ENCODE measurements at regions not wholly inside any gene's neighbourhood (a gene's known extent, or its start where the extent isn't known, plus 50 kb on each side); places are given as distances from the start of the nearest gene placed in this dataset.

DNA sequence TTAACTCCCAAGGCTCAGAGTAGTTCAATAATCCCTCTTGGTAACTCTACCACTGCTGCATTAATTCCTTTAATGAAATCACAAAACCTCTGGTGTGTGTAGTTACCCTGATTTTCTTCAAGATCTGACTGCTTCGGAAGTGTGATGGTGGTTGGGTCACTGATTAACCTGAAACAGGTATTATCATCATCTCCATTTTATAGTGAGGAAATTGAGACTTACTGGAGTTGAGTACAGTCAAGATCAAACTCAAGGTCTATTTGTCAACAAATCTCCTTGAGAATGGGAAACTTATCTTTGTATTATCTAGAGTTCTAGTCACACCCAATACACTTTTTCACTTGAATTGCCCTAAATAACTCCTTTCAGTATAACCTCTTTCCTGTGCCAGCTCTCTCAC lies 233.5 kb downstream of the BTG1 start:
- Mint-ChIP-seq H3K27me3 (ENCODE audit: insufficient read depth) (no peaks in the 10 kb centered on the region), H3K9me3 (no peaks in the 10 kb centered on the region), H3K36me3 (ENCODE audit: low read depth) (no peaks in the 10 kb centered on the region), H3K4me1 (ENCODE audit: low read depth) (peaks cover 11% of the 10 kb centered on the region), H3K4me3 (no peak overlapping the region), H3K27ac (no peak overlapping the region)
- no peak for DNase-seq
- TF ChIP-seq, protein P1, sequence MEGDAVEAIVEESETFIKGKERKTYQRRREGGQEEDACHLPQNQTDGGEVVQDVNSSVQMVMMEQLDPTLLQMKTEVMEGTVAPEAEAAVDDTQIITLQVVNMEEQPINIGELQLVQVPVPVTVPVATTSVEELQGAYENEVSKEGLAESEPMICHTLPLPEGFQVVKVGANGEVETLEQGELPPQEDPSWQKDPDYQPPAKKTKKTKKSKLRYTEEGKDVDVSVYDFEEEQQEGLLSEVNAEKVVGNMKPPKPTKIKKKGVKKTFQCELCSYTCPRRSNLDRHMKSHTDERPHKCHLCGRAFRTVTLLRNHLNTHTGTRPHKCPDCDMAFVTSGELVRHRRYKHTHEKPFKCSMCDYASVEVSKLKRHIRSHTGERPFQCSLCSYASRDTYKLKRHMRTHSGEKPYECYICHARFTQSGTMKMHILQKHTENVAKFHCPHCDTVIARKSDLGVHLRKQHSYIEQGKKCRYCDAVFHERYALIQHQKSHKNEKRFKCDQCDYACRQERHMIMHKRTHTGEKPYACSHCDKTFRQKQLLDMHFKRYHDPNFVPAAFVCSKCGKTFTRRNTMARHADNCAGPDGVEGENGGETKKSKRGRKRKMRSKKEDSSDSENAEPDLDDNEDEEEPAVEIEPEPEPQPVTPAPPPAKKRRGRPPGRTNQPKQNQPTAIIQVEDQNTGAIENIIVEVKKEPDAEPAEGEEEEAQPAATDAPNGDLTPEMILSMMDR (IDR thresholded peaks at IDR 0.05): no peak

DNA sequence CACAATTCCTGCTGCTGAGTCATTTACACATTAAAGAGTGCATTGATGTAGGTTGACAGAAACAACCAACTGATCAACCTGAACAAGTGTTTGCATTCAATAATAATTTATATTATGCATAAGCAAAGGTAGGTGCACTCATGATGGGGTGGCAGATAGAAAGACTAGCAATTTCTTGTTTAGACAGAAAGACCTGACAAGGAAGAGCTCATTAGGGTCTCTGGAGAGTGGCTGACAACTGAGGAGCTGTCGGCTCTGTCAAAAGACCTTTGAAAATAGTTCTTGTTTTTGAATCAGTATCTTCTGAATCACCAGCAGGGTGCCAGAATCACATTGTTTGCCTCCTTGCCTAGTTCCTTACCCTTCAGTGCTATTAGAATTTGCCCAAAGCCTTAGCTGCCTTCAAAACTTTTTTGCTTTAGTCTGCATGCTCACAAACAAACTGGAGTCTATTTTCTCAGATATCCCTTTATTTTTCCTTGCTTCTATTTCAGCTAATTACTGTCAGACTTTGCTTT lies 234.7 kb downstream of the BTG1 start:
- DNase-seq: no peak
- Mint-ChIP-seq H3K36me3 (ENCODE audit: low read depth) (no peaks in the 10 kb centered on the region), H3K4me3 (no peak overlapping the region), H3K27ac (no peak overlapping the region), H3K9me3 (no peaks in the 10 kb centered on the region), H3K27me3 (ENCODE audit: insufficient read depth) (no peaks in the 10 kb centered on the region), H3K4me1 (ENCODE audit: low read depth) (peaks cover 11% of the 10 kb centered on the region)
- TF ChIP-seq, protein P1 (IDR thresholded peaks at IDR 0.05): no peak

DNA sequence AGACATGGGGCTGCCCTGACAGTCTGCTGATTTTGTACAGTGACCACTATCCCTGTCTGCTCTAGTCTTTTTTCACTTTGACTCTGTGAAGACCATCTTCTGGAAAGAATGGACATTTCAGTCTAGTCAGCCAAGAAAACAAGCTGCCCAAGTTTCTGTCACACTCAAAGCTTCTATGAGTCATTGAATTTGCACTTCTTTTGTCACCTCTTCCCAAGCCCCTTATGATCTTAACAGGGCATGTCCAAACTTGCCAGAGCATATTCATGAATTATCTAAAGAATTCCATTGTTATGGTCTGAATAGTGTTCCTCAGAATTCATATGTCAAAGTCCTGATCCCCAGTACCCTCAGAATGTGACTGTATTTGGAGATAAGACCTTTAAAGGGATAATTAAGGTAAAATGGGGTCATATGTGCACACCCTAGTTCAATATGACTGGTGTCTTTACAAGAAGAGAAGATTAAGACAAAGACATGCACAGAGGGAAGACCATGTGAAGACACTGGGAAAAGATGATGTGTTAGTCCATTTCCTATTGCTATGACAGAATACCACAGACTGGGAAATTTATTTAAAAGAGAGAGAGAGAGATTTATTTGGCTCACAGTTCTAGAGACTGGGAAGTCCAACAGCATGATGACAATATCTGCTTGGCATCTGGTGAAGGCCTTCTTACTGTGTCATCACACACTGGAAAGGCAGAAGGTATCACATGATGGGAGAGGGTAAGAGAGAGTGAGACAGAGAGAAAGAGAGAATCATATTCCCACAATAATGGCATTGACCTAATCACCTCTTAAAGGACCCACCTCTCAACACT lies 242.6 kb downstream of the BTG1 start:
- Mint-ChIP-seq H3K4me3 (no peak overlapping the region), H3K27me3 (ENCODE audit: insufficient read depth) (no peaks in the 10 kb centered on the region), H3K9me3 (peaks cover 9% of the 10 kb centered on the region), H3K4me1 (ENCODE audit: low read depth) (peaks cover 16% of the 10 kb centered on the region), H3K36me3 (ENCODE audit: low read depth) (peaks cover 12% of the 10 kb centered on the region), H3K27ac (peak overlapping the region; percentile 7; the same call in 1 of the 2 replicates)
- TF ChIP-seq, protein P1 (IDR thresholded peaks at IDR 0.05): no peak
- DNase-seq: peak; percentile 50

DNA sequence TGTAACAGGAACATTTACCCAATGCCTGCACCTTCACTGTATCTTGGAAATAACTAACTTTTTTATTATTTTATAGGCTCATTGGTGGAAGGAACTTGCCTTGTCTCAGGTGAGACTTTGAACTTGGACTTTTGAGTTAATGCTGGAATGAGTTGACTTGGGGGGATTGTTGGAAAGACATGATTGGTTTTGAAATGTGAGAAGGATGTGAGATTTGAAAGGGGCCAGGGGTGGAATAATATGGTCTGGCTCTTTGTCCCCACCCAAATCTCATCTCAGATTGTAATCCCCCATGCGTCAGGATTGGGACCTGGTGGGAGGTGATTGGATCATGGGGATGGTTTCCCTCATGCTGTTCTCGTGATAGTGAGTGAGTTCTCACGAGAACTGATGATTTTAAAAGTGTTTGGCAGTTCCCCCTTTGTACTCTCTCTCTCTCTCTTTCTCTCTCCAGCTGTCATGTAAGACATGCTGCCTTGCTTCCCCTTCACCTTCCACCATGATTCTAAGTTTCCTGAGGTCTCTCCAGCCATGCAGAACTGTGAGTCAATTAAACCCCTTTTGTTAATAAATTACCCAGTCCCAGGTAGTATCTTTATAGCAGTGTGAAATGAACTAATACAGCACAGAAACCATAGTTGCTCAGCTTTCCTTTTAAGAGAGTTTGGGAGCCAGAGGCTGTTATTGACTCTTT lies 244.1 kb downstream of the BTG1 start:
- H3K9me3 Mint-ChIP-seq: peaks cover 9% of the 10 kb centered on the region
- H3K36me3 Mint-ChIP-seq (ENCODE audit: low read depth): peaks cover 12% of the 10 kb centered on the region
- TF ChIP-seq, protein P1 (IDR thresholded peaks at IDR 0.05): no peak
- no peak for DNase-seq
- H3K27ac Mint-ChIP-seq: no peak overlapping the region
- peaks cover 1% of the 10 kb centered on the region; the same call in 1 of the 2 replicates for H3K27me3 Mint-ChIP-seq (ENCODE audit: insufficient read depth)
- peaks cover 16% of the 10 kb centered on the region for H3K4me1 Mint-ChIP-seq (ENCODE audit: low read depth)
- H3K4me3 Mint-ChIP-seq: no peak overlapping the region

DNA sequence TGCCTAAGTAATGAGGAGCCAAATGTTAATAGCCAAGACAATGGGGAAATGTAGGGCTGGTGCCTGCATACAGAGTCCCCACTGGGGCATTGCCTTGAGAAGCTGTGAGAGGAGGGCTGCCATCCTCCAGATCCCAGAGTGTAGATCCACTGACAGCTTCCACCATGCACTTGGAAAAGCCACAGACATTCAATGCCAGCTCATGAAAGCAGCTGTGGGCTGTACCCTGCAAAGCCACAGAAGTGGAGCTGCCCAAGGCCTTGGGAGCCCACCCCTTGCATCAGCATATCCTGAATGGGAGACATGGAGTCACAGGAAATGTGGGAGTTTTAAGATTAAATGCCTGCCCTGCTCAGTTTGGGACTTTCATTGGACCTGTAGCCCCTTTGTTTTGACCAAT lies 244.7 kb downstream of the BTG1 start:
- H3K27me3 Mint-ChIP-seq (ENCODE audit: insufficient read depth): peaks cover 1% of the 10 kb centered on the region; the same call in 1 of the 2 replicates
- no peak for DNase-seq
- peaks cover 12% of the 10 kb centered on the region for H3K36me3 Mint-ChIP-seq (ENCODE audit: low read depth)
- H3K9me3 Mint-ChIP-seq: peaks cover 9% of the 10 kb centered on the region
- H3K27ac Mint-ChIP-seq: no peak overlapping the region
- peaks cover 16% of the 10 kb centered on the region for H3K4me1 Mint-ChIP-seq (ENCODE audit: low read depth)
- H3K4me3 Mint-ChIP-seq: no peak overlapping the region
- TF ChIP-seq, protein P1 (IDR thresholded peaks at IDR 0.05): no peak

Measured in HFFc6 (cell line).